ENCODE measurements at regions not wholly inside any gene's neighbourhood (a gene's known extent, or its start where the extent isn't known, plus 50 kb on each side); places are given as distances from the start of the nearest gene placed in this dataset.

DNA sequence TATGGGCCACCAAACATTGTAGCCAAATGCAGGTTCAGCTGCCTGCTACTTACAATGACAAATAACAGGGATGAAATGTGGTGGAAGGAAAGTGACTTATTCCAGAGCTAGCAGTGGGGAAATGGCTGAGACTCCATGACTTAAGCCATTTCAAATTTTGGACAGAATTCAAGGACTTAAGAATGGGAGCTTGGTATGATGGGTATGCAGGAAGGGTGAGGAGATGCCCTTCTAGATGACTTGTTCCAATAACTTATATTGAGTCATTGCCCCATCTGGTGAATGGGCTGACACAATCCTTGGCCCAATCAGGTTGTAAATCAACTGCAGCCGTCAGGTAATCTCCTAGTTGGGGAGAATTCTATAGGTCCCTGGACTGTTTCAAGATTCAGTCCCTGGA lies 230.7 kb upstream of the SGCD start:
- Mint-ChIP-seq H3K4me3 (ENCODE audit: unreplicated experiment) (no peak overlapping the region), H3K27ac (ENCODE audit: unreplicated experiment) (no peak overlapping the region)
- peak; percentile 70 for DNase-seq (ENCODE audit: low read depth)

DNA sequence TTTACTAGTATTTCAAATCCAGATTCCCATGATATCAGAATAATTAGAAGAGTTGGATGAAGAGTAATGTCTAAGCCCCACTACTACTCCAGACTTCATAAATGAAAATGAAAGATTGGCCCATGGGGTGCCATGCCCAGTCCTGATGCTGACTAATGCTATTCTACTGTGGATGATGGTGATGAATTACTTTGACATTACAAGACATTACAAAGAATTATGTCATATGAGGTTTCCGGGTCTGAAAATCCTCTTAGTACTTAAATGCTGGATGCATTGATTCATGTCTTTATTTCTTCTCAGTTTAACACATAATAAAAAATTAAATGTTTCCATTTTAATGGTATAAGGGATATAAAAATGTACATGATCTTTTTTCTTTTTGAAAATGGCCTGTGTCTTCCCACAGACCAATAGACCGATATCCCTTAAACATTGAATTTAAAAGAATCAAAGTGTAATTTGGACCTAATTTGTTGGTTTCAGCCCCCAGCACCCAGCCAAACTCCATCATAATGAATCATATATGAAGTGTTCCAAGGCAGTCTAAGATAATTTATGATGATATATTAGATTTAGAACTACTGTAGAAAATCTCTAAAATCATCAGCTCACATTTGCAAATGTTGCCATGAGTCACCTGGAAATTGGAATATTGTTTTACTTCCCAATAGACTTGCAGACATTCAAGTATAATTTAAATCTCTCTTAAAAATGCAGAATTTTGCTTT lies 223.6 kb upstream of the SGCD start:
- TF ChIP-seq EZH2 (IDR thresholded peaks at IDR 0.05; ENCODE audit: insufficient read depth, low read length): no peak
- TF ChIP-seq, protein P1, sequence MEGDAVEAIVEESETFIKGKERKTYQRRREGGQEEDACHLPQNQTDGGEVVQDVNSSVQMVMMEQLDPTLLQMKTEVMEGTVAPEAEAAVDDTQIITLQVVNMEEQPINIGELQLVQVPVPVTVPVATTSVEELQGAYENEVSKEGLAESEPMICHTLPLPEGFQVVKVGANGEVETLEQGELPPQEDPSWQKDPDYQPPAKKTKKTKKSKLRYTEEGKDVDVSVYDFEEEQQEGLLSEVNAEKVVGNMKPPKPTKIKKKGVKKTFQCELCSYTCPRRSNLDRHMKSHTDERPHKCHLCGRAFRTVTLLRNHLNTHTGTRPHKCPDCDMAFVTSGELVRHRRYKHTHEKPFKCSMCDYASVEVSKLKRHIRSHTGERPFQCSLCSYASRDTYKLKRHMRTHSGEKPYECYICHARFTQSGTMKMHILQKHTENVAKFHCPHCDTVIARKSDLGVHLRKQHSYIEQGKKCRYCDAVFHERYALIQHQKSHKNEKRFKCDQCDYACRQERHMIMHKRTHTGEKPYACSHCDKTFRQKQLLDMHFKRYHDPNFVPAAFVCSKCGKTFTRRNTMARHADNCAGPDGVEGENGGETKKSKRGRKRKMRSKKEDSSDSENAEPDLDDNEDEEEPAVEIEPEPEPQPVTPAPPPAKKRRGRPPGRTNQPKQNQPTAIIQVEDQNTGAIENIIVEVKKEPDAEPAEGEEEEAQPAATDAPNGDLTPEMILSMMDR (IDR thresholded peaks at IDR 0.05; ENCODE audit: insufficient read depth, low read depth, low read length): no peak
- peaks cover 2% of the 10 kb centered on the region for H3K4me1 Mint-ChIP-seq (ENCODE audit: low read depth, unreplicated experiment)
- H3K4me3 Mint-ChIP-seq (ENCODE audit: unreplicated experiment): no peak overlapping the region
- no peak overlapping the region for H3K27ac Mint-ChIP-seq (ENCODE audit: unreplicated experiment)
- H3K4me2 ChIP-seq (ENCODE audit: low read length): no peak overlapping the region
- DNase-seq (ENCODE audit: low read depth) (peak; percentile 42), FAIRE-seq (no peak)
- no peaks in the 10 kb centered on the region for H4K20me1 ChIP-seq (ENCODE audit: insufficient read depth, low read length)
- no peaks in the 10 kb centered on the region for H3K27me3 Mint-ChIP-seq (ENCODE audit: low read depth, unreplicated experiment)
- no peak overlapping the region for H3K9ac ChIP-seq (ENCODE audit: low read length)
- no peaks in the 10 kb centered on the region for H3K27me3 ChIP-seq (ENCODE audit: insufficient read depth, low read length)
- H3K36me3 ChIP-seq (ENCODE audit: insufficient read depth, low read length): no peaks in the 10 kb centered on the region
- H2AFZ ChIP-seq (ENCODE audit: low read depth, low read length): no peak overlapping the region
- H3K36me3 Mint-ChIP-seq (ENCODE audit: low read depth, unreplicated experiment): no peaks in the 10 kb centered on the region
- no peak overlapping the region for H3K27ac ChIP-seq (ENCODE audit: low read depth, low read length)
- H3K9me3 Mint-ChIP-seq (ENCODE audit: unreplicated experiment): no peaks in the 10 kb centered on the region
- H3K4me3 ChIP-seq (ENCODE audit: insufficient read depth, low read depth, low read length): no peak overlapping the region
- H3K9me3 ChIP-seq (ENCODE audit: insufficient read depth, low read depth, low read length): no peaks in the 10 kb centered on the region
- no peaks in the 10 kb centered on the region for H3K79me2 ChIP-seq (ENCODE audit: insufficient read depth, low read length)
- no peaks in the 10 kb centered on the region for H3K4me1 ChIP-seq (ENCODE audit: insufficient read depth, low read length)

More for the DNA sequence above, 230.7 kb upstream of the SGCD start:
- TF ChIP-seq EZH2 (IDR thresholded peaks at IDR 0.05; ENCODE audit: insufficient read depth, low read length): no peak
- TF ChIP-seq, protein P1 (IDR thresholded peaks at IDR 0.05; ENCODE audit: insufficient read depth, low read depth, low read length): no peak
- H3K27ac ChIP-seq (ENCODE audit: low read depth, low read length): no peak overlapping the region
- H3K9ac ChIP-seq (ENCODE audit: low read length): no peak overlapping the region
- no peak overlapping the region for H3K4me3 ChIP-seq (ENCODE audit: insufficient read depth, low read depth, low read length)
- no peak for FAIRE-seq
- H3K4me1 ChIP-seq (ENCODE audit: insufficient read depth, low read length): no peaks in the 10 kb centered on the region
- H3K9me3 ChIP-seq (ENCODE audit: insufficient read depth, low read depth, low read length): no peaks in the 10 kb centered on the region
- Mint-ChIP-seq H3K27me3 (ENCODE audit: low read depth, unreplicated experiment) (no peaks in the 10 kb centered on the region), H3K36me3 (ENCODE audit: low read depth, unreplicated experiment) (no peaks in the 10 kb centered on the region), H3K4me1 (ENCODE audit: low read depth, unreplicated experiment) (peaks cover 12% of the 10 kb centered on the region), H3K9me3 (ENCODE audit: unreplicated experiment) (no peaks in the 10 kb centered on the region)
- peak overlapping the region; percentile 8 for H3K4me2 ChIP-seq (ENCODE audit: low read length)
- no peaks in the 10 kb centered on the region for H4K20me1 ChIP-seq (ENCODE audit: insufficient read depth, low read length)
- H3K36me3 ChIP-seq (ENCODE audit: insufficient read depth, low read length): no peaks in the 10 kb centered on the region
- no peaks in the 10 kb centered on the region for H3K27me3 ChIP-seq (ENCODE audit: insufficient read depth, low read length)
- H2AFZ ChIP-seq (ENCODE audit: low read depth, low read length): no peak overlapping the region
- no peaks in the 10 kb centered on the region for H3K79me2 ChIP-seq (ENCODE audit: insufficient read depth, low read length)

DNA sequence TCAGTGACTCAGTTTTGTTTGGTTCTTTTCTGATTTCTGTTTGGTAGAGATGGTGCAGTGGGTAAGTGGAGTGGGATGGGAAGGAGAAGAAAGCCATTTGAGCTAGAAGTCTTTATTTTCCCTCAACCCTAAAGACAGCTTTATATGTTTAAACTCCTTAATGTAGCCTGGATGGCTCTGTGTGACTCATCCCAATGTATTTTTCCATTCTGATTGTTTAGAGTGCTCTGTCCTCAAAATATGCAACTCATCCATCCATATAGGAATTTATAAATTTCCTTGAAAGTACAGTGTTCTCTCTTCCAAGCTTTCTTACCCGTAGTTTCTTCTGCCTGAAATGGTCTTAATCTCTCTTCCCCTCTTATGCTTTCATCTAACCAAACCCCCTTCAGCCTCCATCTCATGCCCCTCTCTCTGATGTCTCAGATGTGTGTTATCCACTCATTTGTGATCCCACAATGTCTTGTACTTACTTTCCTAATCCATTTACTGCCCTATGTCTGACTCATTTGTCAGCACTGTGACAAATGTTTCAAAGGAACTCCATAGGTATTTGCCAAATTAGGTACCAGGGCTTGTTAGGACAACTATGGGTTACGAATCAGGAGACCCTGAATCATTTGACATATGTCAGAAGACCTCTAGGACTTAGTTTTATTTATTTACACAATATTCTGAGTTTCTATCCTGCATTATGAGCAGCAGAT lies 217.5 kb upstream of the SGCD start:
- H2AFZ ChIP-seq (ENCODE audit: low read depth, low read length): no peak overlapping the region
- no peaks in the 10 kb centered on the region for H3K4me1 ChIP-seq (ENCODE audit: insufficient read depth, low read length)
- H3K4me2 ChIP-seq (ENCODE audit: low read length): no peak overlapping the region
- H3K36me3 ChIP-seq (ENCODE audit: insufficient read depth, low read length): no peaks in the 10 kb centered on the region
- Mint-ChIP-seq H3K4me1 (ENCODE audit: low read depth, unreplicated experiment) (peaks cover 8% of the 10 kb centered on the region), H3K27ac (ENCODE audit: unreplicated experiment) (peak overlapping the region; percentile 18), H3K27me3 (ENCODE audit: low read depth, unreplicated experiment) (no peaks in the 10 kb centered on the region), H3K9me3 (ENCODE audit: unreplicated experiment) (no peaks in the 10 kb centered on the region), H3K36me3 (ENCODE audit: low read depth, unreplicated experiment) (no peaks in the 10 kb centered on the region), H3K4me3 (ENCODE audit: unreplicated experiment) (no peak overlapping the region)
- no peaks in the 10 kb centered on the region for H3K27me3 ChIP-seq (ENCODE audit: insufficient read depth, low read length)
- DNase-seq (ENCODE audit: low read depth): no peak
- TF ChIP-seq, protein P1 (IDR thresholded peaks at IDR 0.05; ENCODE audit: insufficient read depth, low read depth, low read length): no peak
- TF ChIP-seq EZH2 (IDR thresholded peaks at IDR 0.05; ENCODE audit: insufficient read depth, low read length): no peak
- H4K20me1 ChIP-seq (ENCODE audit: insufficient read depth, low read length): no peaks in the 10 kb centered on the region
- H3K4me3 ChIP-seq (ENCODE audit: insufficient read depth, low read depth, low read length): no peak overlapping the region
- H3K79me2 ChIP-seq (ENCODE audit: insufficient read depth, low read length): no peaks in the 10 kb centered on the region
- no peak for FAIRE-seq
- no peak overlapping the region for H3K27ac ChIP-seq (ENCODE audit: low read depth, low read length)
- H3K9me3 ChIP-seq (ENCODE audit: insufficient read depth, low read depth, low read length): no peaks in the 10 kb centered on the region
- no peak overlapping the region for H3K9ac ChIP-seq (ENCODE audit: low read length)

Measured in astrocyte (in vitro differentiated cells and primary cell).